HG03045 (cell line): ENCODE measurements at regions not wholly inside any gene's neighbourhood (a gene's known extent, or its start where the extent isn't known, plus 50 kb on each side); places are given as distances from the start of the nearest gene placed in this dataset.

Source experiments
- ATAC-seq: cut with Tn5 transposase; IDR thresholded peaks from one replicate; pipeline ENCODE4 v1.9.1; 2021; ENCODE audit warnings: mild to moderate bottlenecking, moderate library complexity; ENCODE audit not compliant: unreplicated experiment

DNA sequence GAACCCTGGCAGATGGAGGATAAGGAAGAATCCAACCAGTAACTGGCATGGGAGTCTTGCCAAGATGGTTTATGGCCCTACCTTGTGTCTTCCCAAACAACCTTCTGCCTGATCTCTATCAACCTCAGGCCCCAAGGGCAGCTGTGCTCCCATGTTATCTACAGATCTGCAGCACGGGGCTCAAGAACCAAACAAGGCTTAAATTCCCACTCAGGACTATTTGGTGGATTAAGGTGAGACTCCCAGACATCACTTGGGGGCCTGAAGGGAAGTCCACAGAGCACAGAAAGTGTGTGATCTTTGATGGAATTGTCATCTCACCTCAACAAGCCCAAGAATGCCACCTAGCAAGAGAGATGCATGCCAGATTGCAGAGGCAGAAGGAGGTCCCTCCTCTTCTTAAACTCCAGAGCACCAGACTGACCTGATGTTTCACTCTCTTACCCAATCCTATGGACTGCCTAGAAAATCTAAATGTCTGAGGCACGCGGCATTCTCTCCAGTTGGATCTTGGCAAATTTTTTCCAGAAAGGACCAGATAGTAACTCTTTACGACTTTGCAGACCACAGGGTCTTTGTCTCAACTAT, 759.5 kb upstream of the TBX3 start:
- ATAC-seq: no peak

GRCh38 chr12:115440438-115440837, 756.5 kb upstream of the TBX3 start:
- ATAC-seq: no peak

DNA sequence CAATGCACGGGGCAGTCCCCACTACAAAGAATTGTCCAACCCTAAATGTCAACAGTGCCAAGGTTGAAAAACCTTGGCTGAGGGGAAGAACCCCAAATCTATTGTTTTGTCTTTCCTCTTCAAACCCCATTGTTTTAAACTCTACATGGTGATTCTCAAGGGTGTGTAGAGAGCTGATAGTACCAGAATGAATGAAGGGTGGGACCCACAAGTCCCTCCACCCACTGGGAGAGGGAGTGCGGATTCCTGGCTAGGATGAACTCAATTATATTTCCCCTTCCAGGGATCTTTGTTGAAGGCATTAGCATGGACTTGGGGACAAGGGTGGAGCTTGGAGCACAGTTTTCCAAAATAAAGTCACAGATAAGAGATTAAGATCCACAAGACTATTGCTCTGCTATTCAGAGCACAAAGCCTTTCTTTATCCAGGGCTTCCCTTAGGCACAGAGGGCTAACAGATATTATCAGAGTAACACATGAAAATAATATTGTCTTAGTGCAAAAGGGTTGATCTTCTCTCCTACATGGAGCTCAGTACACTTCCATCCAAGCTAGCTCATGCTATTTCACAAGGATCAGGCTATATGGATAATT, 755.1 kb upstream of the TBX3 start:
- ATAC-seq: no peak

- ATAC-seq: no peak
These were observed 754.3 kb upstream of the TBX3 start for GRCh38 chr12:115438314-115438713.

GRCh38 chr12:115437061-115437567, 753.1 kb upstream of the TBX3 start:
- no peak for ATAC-seq

DNA sequence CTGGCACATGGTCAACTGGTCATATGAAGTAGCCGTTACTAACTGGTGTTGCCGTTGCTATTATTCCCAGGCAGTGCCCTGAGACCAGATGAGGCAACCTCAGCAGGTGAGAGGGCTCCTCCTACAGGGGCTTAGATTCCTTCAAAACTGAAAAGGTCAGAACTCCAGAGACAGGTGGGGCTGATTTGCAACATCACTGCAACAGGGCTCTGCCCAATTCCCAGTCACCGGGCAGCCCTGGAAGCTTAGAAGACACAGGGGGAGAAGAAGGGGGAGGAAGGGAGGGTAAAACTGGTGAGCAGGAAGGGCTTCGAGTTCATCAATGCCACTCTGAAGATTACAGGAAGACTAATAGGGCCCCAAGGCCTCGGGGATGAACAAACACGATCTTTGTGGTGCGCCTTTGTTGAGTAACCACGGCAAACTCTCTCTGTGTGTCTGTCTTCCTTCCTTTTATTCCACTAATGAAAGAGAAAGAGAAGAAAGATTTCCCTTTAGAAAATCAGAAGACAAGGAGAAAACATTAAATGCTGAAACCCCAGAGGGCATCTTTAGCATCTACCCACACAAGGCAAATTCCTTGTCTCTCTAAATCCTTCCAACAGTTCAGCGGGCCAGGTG, 749.1 kb upstream of the TBX3 start:
- no peak for ATAC-seq

- ATAC-seq: no peak
These were observed 746.7 kb upstream of the TBX3 start for GRCh38 chr12:115430636-115431035.

DNA sequence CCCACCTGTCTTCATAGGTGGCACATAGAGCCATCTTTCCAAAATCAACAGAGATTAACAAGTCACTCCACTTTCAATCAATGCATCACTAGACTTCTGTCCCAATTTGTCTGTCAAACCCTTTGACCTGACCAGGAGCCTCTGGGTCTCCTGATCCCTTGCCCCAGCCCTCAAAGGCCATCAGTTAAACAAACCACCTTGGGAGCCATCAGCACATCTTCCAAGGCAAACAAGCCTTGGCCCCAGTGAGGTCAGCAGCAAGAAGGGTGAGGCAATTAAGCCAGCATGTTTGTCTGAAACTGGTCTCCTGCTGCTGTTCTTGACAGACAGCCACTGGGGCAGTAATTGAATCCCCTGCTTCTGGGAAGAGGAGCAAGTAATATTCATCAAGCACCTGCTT, 742.8 kb upstream of the TBX3 start:
- ATAC-seq: no peak

GRCh38 chr12:115424003-115424402, 740.0 kb upstream of the TBX3 start:
- ATAC-seq: no peak

DNA sequence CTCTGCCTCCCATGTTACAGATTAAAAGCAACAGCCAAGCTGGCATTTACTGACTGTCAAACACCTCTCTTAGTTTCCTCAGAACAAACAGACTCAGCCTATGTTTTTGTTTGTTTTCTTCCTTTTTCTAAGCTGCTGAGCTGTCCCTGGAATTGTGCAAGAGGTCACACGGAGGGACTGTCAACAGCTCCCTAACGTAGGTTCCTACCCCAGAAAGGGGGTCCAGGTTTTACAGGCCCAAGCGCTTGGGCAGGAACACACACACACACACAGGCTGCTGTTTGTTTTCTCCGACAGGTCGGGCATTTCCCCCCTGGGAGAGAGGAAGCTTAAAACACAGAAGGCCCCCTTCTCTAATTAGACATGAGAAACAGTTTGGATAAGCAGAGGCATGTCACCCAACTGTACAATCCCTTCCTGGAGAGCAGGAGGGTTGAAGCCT, 739.6 kb upstream of the TBX3 start:
- no peak for ATAC-seq

DNA sequence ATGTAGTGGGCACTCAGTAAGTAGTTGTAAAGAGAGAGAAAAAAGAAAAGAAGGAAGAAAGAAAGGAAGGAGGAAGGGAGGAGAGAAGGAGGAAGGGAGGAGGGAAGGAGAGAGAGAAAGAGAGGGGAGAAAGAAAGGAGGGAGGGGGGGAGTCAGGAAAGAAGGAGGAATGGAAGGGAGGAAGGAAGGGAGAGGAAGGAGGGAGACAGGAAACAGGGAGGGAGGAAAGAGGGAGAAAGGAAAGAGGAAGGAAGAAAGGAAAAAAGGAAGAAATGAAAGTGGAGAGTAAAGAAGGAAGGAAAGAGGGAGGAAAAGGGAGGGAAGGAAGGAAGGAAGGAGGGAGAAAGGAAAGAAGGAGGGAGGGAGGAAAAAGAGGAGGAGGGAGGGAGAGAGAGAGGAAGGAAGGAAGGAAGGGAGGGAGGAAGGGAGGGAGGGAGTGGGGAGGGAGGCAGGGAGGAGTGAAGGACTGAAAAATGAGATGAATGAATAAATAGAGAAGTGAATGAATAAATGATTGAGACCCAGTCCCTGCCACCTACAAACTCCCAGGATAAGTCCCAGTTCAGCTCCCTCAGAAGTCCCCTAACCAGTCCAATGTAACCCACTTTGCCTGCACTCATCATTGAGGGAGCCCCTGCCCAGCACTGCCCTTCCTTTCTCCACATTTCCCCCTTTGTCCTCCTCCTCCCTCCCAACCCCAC, 739.0 kb upstream of the TBX3 start:
- ATAC-seq: no peak

DNA sequence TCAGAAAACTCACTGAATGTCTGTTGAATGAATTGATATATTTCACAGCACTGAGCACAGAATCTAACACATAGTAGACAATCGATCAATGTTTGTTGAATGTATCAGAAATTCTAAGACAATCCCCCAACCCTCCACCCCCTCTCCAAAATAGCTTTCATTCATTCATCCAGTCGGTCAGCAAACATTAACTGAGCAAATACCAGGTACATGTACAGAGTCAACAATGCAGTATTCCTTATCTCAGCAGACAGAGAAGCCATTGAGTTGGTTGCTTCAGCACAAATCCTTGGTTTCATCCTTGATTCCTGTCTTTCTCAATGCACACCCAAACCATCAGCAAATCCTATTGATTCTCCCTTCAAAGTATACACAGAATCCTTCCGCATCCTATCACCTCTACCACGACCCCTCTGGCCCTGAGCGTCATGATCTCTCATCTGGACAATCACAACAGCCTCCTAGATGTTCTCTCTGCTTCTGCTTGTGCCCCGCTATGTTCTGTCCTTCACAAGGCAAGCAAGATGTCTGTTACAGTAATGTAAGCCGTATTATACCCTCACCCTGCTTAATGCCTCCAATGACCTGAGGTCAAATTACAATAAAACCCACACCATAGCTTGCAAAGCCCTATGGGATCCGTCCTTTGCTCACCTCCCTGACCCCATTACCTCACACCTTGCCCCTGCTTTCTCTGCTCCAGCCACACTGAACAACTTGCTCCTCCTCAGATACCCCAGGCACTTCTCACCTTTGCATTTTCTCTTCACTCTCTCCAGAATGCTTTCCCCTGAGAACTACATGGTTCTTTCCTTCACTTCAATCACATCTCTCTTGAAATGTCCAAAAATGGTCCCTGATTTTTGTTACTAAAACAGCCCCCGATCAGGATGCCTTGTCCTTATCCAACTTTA, 738.1 kb upstream of the TBX3 start:
- ATAC-seq: no peak

DNA sequence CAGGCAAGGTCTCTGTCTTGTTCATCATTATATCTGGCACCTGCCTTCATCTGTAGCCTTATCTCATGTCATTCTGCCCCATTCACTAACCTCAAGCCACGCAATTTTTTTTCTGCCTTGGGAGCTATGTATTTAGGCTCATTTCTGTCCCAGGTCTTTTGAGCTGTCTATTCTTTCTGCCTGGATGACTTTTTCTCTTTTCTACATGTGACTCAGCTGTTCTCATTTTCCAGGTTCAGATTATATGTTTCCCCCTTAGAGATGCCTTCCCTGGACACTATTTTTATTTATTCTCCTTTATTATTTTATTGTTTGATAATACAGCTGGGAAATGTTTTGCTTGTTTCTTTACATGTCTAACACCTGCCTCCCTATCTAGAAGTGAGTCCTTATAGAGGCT, 737.4 kb upstream of the TBX3 start:
- no peak for ATAC-seq

- no peak for ATAC-seq
These were observed 735.2 kb upstream of the TBX3 start for GRCh38 chr12:115419145-115419646.

- no peak for ATAC-seq
These were observed 733.6 kb upstream of the TBX3 start for GRCh38 chr12:115417610-115418009.

GRCh38 chr12:115416869-115417268, 732.9 kb upstream of the TBX3 start:
- no peak for ATAC-seq

DNA sequence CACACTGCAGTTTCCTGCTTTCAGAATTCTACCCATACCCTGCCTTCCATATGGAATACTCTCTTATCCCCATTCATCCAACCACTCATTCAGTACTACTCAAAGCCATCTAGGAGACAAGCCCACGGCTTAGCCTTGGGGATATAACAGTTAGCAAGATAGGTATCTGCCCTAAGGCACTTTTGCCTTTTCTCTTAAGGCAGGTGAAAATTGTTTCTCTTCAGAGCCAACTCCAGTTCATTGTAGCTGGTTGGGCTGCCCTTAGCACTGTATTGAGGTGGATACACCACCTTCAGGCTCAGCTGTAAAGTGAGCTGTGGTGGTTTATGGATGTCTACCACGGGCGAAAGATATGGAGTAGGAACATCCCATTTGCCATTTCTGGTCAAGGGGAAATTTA, 729.7 kb upstream of the TBX3 start:
- no peak for ATAC-seq

- no peak for ATAC-seq
These were observed 728.9 kb upstream of the TBX3 start for GRCh38 chr12:115412831-115413230.

- no peak for ATAC-seq
These were observed 727.1 kb upstream of the TBX3 start for GRCh38 chr12:115411121-115411520.

- no peak for ATAC-seq
These were observed 724.7 kb upstream of the TBX3 start for GRCh38 chr12:115408642-115409041.

- no peak for ATAC-seq
These were observed 723.7 kb upstream of the TBX3 start for GRCh38 chr12:115407723-115408122.
